Activated naive CD8-positive, alpha-beta T cell treated with anti-CD3 and anti-CD28 coated beads, Interleukin-2, amount 10 ng/mL, durations not matched to agents 7 days and 5 days (primary cell): ENCODE measurements at regions not wholly inside any gene's neighbourhood (a gene's known extent, or its start where the extent isn't known, plus 50 kb on each side); places are given as distances from the start of the nearest gene placed in this dataset.
A peak's percentile ranks its signal among the peaks of the same experiment; 100 is the strongest.
"Not testable (repeated sequence)": the region's sequence is repeated elsewhere in the genome, so short reads cannot be mapped to it uniquely, and the experiment has no call there.

ENCODE experiments used
- ATAC-seq: fragments of 150-1000 bp; cut with Tn5 transposase; one replicate; pipeline ENCODE4 v1.10.0; 2021; ENCODE audit warnings: low read depth, moderate library complexity
- POLR2A ChIA-PET: fragments of 350-600 bp; sonication (Branson Sonifier 250); formaldehyde crosslinking; loops from one replicate; lab custom pipeline; 2021; ENCODE audit warnings: antibody characterized with exemption; lab: Charles Lee
- DNase-seq: peaks from one replicate; pipeline ENCODE4 v3.0.0; 2021
- H3K27ac Mint-ChIP-seq: one replicate; pipeline ENCODE4 v1.8.0; 2022; ENCODE audit warnings: mild to moderate bottlenecking, mixed read lengths
- H3K27me3 Mint-ChIP-seq: one replicate; pipeline ENCODE4 v1.8.0; 2022; ENCODE audit warnings: mild to moderate bottlenecking, moderate library complexity, mixed read lengths
- H3K36me3 Mint-ChIP-seq: one replicate; pipeline ENCODE4 v1.8.0; 2021; ENCODE audit warnings: mild to moderate bottlenecking, mixed read lengths
- H3K4me1 Mint-ChIP-seq: one replicate; pipeline ENCODE4 v1.8.0; 2021; ENCODE audit warnings: mixed read lengths
- H3K4me3 Mint-ChIP-seq: one replicate; pipeline ENCODE4 v1.8.0; 2022; ENCODE audit warnings: mild to moderate bottlenecking, moderate library complexity, mixed read lengths
- H3K9me3 Mint-ChIP-seq: one replicate; pipeline ENCODE4 v1.8.0; 2021; ENCODE audit warnings: mixed read lengths

DNA sequence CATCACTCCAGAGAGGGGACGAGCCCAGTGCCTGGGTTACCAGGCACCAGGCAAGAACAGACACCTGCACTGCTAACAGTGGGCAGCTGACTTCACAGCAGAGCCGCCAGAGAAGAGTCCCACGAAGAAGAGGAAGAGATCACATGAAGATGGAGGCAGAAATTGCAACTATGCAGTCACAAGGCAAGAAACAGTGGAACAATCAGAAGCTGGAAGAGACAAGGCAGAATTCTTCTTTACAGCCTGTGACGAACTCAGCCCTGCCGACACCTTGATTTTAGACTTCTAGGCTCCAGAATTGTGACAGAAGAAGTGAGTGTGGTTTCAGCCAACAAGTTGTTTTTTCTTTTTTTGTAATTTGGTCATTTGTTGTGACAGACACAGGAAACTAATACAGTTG is 59.2 kb downstream of the IL12A start:
- Mint-ChIP-seq H3K9me3 (peaks cover 3% of the 10 kb centered on the region), H3K36me3 (no peaks in the 10 kb centered on the region), H3K4me3 (no peak overlapping the region), H3K27ac (no peak overlapping the region), H3K27me3 (peaks cover 3% of the 10 kb centered on the region), H3K4me1 (no peaks in the 10 kb centered on the region)
- DNase-seq (no peak), ATAC-seq (no peak)
- POLR2A ChIA-PET: no interaction called here

DNA sequence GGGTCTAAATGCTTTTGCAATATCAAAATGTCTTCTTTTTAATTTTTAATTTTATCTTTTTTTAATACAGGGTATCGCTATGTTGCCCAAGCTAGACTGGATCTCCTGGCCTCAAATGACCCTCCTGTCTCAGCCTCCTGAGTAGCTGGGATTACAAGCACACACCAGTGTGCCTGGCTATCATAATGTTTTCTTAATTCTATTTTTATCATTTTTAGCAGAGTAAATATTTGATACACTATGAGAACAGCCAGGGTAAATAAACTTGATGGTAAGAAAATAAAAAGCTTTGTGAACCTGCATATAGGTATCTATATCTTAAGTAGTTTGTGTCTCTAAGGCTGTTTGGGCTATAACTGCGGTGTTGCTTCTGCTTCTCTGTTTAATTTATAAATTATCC is 60.4 kb downstream of the IL12A start:
- no peaks in the 10 kb centered on the region for H3K4me1 Mint-ChIP-seq
- H3K27me3 Mint-ChIP-seq: peaks cover 3% of the 10 kb centered on the region
- H3K9me3 Mint-ChIP-seq: no peaks in the 10 kb centered on the region
- no peak for DNase-seq
- H3K36me3 Mint-ChIP-seq: no peaks in the 10 kb centered on the region
- no peak for ATAC-seq
- no peak overlapping the region for H3K27ac Mint-ChIP-seq
- no peak overlapping the region for H3K4me3 Mint-ChIP-seq
- POLR2A ChIA-PET: no interaction called here

DNA sequence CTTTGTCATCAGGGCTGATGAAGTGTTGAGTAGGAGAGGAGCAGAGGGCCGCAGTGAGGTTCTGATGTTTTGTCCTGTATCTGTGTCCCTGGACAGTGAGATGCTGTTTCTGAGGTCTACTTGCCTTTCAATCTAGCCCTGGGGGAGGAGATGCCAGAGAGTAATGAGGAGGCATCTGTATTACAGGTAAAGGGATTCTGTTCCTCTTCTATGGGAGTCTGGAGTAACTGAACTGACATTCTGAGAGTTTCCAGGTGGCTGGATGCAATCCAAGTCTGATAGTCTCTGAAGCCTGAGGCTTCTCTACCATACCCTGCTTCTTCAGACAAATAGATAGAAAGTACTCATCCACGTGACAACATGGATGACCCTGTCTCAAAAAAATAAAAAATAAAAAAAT is 60.9 kb downstream of the IL12A start:
- Mint-ChIP-seq H3K4me1 (no peaks in the 10 kb centered on the region), H3K27me3 (peaks cover 3% of the 10 kb centered on the region), H3K36me3 (no peaks in the 10 kb centered on the region), H3K27ac (no peak overlapping the region), H3K9me3 (no peaks in the 10 kb centered on the region), H3K4me3 (no peak overlapping the region)
- no peak for DNase-seq
- POLR2A ChIA-PET: no interaction called here
- ATAC-seq: no peak

DNA sequence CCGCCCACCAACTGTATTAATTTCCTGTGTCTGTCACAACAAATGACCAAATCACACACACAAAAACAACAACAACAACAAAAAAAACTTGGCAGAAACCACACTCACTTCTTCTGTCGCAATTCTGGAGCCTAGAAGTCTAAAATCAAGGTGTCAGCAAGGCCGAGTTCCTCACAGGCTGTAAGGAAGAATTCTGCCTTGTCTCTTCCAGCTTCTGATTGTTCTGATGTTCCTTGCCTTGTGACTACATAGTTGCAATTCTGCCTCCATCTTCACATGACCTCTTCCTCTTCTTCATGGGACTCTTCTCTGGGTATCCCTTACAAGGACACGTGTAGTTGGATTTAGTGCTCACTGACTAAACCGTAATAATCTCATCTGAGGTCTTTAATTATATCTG is 61.4 kb downstream of the IL12A start:
- Mint-ChIP-seq H3K4me1 (no peaks in the 10 kb centered on the region), H3K27ac (no peak overlapping the region), H3K9me3 (no peaks in the 10 kb centered on the region), H3K27me3 (peaks cover 3% of the 10 kb centered on the region), H3K4me3 (no peak overlapping the region), H3K36me3 (no peaks in the 10 kb centered on the region)
- ATAC-seq: no peak
- POLR2A ChIA-PET: no interaction called here
- no peak for DNase-seq

DNA sequence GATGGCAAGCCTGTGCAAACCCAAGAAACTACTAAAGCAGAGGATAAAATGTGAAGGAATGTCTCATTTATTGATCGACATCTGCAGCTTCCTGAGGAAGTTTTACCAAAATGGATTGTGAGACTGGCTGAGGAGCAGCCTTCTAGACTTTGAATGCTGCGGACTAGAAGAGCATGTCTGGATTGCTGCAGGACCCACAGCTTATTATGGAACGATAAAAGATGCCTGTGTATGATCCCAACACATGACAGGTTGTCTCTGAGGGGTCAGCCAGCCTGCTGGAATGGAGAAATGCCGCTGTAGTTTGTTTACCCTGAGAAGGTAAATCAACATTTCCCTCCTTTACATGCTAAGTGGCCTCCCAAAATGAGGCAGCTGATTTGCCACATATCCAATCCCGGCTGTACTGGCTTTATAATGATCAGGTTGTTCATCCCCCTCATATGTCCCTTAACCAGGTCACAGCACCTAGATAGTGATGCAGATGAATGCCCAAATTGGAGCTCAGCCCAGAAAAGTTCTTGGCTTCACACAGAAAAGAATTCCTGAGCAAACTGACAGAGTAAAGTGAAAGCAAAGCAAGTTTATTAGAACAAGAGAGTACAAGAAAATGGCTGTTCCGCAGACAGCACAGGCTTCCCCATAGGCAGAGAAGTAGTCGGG is 63.9 kb downstream of the IL12A start:
- Mint-ChIP-seq H3K4me3 (no peak overlapping the region), H3K9me3 (no peaks in the 10 kb centered on the region), H3K27me3 (peaks cover 3% of the 10 kb centered on the region), H3K27ac (no peak overlapping the region), H3K36me3 (no peaks in the 10 kb centered on the region), H3K4me1 (no peaks in the 10 kb centered on the region)
- POLR2A ChIA-PET: no interaction called here
- no peak for DNase-seq
- no peak for ATAC-seq

DNA sequence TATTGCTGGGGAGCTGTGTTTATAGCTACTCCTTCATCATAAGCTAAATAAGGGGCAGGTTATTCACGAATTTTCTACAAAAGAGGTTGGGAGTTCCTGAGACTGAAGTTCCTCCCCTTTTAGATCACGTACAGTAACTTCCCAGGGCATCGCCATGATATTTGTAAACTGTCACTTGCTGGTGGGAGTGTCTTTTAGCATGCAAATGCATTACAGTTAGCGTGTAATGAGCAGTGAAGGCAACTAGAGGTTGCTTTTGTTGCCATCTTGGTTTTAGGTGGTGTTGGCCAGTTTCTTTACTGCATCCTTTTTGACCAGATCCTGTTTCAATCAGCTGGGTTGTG is 64.4 kb downstream of the IL12A start:
- ATAC-seq: no peak
- POLR2A ChIA-PET: no interaction called here
- Mint-ChIP-seq H3K27me3 (peaks cover 3% of the 10 kb centered on the region), H3K4me3 (no peak overlapping the region), H3K36me3 (no peaks in the 10 kb centered on the region), H3K4me1 (no peaks in the 10 kb centered on the region), H3K9me3 (no peaks in the 10 kb centered on the region), H3K27ac (no peak overlapping the region)
- DNase-seq: no peak

DNA sequence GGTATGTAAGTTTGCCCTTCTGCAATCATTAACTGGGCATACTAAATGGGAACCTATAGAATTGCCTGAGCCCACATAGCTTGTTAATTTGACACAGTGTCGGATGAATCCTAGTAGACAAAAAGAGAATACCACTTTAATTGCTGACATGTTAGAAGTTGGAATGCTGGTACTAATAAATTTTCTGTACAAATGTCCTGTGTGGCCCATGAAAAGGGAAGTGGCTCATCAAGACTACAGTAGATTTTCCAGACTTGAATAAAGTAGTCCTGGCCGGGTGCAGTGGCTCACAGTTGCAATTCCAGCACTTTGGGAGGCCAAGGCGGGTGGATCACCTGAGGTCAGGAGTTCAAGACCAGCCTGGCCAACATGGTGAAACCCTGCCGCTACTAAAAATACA is 66.2 kb downstream of the IL12A start:
- H3K9me3 Mint-ChIP-seq, H3K36me3 Mint-ChIP-seq, DNase-seq, H3K27ac Mint-ChIP-seq, ATAC-seq, H3K4me3 Mint-ChIP-seq, H3K27me3 Mint-ChIP-seq, H3K4me1 Mint-ChIP-seq, POLR2A ChIA-PET: not testable (repeated sequence)

DNA sequence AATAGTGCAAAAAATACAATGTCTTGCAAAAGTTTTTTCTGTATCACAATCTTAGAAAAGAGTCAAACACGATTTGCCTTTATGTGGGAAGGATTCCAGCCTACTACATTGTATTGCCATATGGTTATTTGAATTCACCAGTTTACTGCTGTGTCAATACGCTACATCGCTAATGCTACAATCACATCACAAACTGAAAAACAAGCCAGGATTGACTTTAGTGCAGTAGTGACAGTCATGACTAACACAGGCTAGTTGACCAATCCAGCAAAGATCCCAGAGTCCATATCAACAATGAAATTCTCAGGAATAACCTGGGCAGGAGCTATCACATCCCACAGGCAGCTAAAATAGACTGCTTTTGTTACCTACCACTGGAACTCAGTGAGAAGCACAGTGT is 67.0 kb downstream of the IL12A start:
- no peak overlapping the region for H3K27ac Mint-ChIP-seq
- ATAC-seq (no peak), DNase-seq (no peak)
- peaks cover 3% of the 10 kb centered on the region for H3K27me3 Mint-ChIP-seq
- no peaks in the 10 kb centered on the region for H3K4me1 Mint-ChIP-seq
- H3K36me3 Mint-ChIP-seq: no peaks in the 10 kb centered on the region
- no peaks in the 10 kb centered on the region for H3K9me3 Mint-ChIP-seq
- POLR2A ChIA-PET: interaction anchor here (0.7 kb wide), 1 partner anchor 94 kb away, joined by 4 read pairs; no protein-coding TSS in a partner anchor
- H3K4me3 Mint-ChIP-seq: no peak overlapping the region

DNA sequence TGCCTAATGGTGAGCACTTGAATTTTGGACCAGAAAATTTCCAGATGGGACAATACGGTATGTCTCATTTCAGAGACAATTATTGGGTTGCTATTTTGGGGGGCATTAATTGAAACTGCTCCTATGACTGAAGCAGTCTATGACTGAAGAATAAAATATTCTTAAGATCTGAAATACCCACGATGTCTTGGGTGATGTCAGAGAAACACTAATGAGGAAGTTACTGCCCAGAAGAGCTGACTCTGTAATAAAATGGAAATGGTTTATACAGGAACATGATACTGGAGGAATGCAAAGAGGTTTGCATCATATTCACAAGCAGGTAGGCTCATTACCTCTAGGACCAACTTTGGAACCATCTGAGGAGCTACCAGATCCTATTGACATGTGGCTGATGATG is 68.7 kb downstream of the IL12A start:
- Mint-ChIP-seq H3K27ac (no peak overlapping the region), H3K4me1 (peaks cover 4% of the 10 kb centered on the region), H3K4me3 (no peak overlapping the region), H3K9me3 (no peaks in the 10 kb centered on the region), H3K27me3 (no peaks in the 10 kb centered on the region), H3K36me3 (no peaks in the 10 kb centered on the region)
- no peak for DNase-seq
- POLR2A ChIA-PET: no interaction called here
- no peak for ATAC-seq

DNA sequence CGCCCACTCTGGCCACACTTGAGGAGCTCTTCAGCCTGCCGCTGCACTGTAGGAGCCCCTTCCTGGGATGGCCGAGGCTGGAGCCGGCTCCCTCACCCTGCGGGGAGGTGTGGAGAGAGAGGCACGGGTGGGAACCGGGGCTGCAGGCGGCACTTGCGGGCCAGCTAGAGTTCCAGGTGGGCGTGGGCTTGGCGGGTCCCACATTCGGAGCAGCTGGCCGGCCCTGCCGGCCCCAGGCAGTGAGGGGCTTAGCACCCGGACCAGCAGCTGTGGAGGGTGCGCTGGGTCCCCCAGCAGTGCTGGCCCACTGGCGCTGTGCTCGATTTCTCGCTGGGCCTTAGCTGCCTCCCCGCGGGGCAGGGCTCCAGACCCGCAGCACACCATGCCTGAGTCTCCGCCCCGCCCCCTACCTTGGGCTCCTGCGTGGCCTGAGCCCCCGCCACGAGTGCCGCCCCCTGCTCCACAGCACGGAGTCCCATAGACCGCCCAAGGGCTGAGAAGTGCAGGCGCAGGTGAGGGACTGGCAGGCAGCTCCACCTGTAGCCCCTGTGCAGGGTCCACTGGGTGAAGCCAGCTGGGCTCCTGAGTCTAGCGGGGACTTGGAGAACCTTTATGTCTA is 71.9 kb downstream of the IL12A start:
- H3K27ac Mint-ChIP-seq: no peak overlapping the region
- H3K9me3 Mint-ChIP-seq: no peaks in the 10 kb centered on the region
- DNase-seq (no peak), ATAC-seq (no peak)
- H3K27me3 Mint-ChIP-seq: no peaks in the 10 kb centered on the region
- POLR2A ChIA-PET: no interaction called here
- H3K4me1 Mint-ChIP-seq: peaks cover 5% of the 10 kb centered on the region
- H3K4me3 Mint-ChIP-seq: no peak overlapping the region
- H3K36me3 Mint-ChIP-seq: no peaks in the 10 kb centered on the region

DNA sequence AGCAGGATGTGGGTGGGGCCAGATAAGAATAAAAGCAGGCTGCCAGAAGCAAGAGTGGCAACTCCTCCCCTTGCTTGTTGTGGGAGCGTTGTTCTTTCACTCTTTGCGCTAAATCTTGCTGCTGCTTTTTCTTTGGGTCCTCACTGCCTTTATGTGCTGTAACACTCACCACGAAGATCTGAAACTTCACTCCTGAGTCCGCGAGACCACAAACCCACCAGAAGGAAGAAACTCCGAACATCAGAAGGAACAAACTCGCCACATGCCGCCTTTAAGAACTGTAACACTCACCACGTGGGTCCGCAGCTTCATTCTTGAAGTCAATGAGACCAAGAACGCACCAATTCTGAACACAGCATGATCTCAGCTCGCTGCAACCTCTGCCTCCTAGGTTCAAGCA is 72.9 kb downstream of the IL12A start:
- POLR2A ChIA-PET: no interaction called here
- H3K27me3 Mint-ChIP-seq: no peaks in the 10 kb centered on the region
- ATAC-seq: no peak

DNA sequence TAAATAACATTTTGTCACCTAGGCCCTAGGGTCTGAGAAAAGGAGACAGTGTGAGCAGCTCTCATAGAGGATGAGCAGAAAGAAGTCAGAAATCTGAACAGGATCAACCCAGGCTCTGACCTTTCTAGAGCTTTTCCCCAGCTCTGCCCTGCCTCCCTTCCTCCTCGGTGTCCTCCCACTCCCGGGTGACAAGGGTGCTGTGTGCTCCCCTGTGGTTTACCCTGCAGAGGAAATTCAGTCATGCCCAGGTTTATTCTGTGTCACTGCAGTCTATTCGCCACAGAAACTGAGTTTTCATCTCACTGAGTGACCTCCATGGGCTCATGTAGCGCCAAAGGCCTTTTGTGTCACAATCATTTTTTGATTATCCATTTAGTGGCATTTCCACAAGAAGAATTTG is 76.6 kb downstream of the IL12A start:
- POLR2A ChIA-PET: no interaction called here
- ATAC-seq (no peak), DNase-seq (no peak)
- Mint-ChIP-seq H3K9me3 (no peaks in the 10 kb centered on the region), H3K4me3 (no peak overlapping the region), H3K27ac (no peak overlapping the region), H3K27me3 (no peaks in the 10 kb centered on the region), H3K36me3 (no peaks in the 10 kb centered on the region), H3K4me1 (peaks cover 5% of the 10 kb centered on the region)

More for the DNA sequence above, 72.9 kb downstream of the IL12A start:
- no peak for DNase-seq
- Mint-ChIP-seq H3K36me3 (no peaks in the 10 kb centered on the region), H3K27ac (no peak overlapping the region), H3K4me1 (peaks cover 5% of the 10 kb centered on the region), H3K9me3 (no peaks in the 10 kb centered on the region), H3K4me3 (peak overlapping the region; percentile 51)

DNA sequence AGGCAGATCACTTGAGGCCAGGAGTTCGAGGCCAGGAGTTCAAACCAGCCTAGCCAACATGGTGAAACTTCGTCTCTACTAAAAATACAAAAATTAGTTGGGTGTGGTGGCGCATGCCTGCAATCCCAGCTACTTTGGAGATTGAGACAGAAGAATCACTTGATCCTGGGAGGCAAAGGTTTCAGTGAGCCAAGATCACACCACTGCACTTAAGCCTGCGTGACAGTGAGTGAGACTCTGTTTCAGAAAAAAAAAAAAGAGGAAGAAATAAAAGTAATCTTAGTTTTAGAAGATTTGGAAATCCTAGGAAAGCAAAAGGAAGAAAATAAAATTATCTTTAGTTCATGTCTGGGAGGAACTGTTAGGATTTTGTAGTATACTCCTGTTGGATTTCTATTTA is 77.2 kb downstream of the IL12A start:
- DNase-seq (no peak), ATAC-seq (no peak)
- Mint-ChIP-seq H3K27ac (no peak overlapping the region), H3K36me3 (no peaks in the 10 kb centered on the region), H3K4me1 (peaks cover 5% of the 10 kb centered on the region), H3K9me3 (no peaks in the 10 kb centered on the region), H3K27me3 (no peaks in the 10 kb centered on the region), H3K4me3 (no peak overlapping the region)
- POLR2A ChIA-PET: no interaction called here

DNA sequence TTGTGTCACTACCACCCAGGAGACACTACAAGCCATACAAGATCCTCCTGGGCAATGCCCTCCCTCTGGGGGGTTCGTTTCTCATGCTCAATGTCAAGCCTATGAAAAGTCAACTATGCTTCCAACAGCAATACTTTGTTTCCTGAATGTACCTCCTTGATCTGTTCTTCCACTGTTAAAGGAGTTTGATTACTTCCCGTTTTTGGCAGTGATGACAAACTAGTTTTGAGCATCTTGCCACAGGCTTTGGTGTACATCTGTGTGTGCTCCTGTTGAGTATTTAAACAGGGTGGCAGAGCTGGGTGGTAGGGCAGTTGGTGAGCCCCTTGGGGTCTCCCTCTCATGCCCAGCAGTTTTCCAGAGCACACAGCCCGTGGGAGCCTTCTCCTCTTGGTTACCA is 81.4 kb downstream of the IL12A start:
- POLR2A ChIA-PET: no interaction called here
- Mint-ChIP-seq H3K4me3 (no peak overlapping the region), H3K27me3 (no peaks in the 10 kb centered on the region), H3K4me1 (peaks cover 1% of the 10 kb centered on the region), H3K36me3 (no peaks in the 10 kb centered on the region), H3K27ac (no peak overlapping the region), H3K9me3 (no peaks in the 10 kb centered on the region)
- DNase-seq (no peak), ATAC-seq (no peak)
